ENCODE measurements at regions not wholly inside any gene's neighbourhood (a gene's known extent, or its start where the extent isn't known, plus 50 kb on each side); places are given as distances from the start of the nearest gene placed in this dataset.

- TF ChIP-seq PAX5 (IDR thresholded peaks at IDR 0.05; ENCODE audit: insufficient read depth, low read length, severe bottlenecking), result no peak
- DNase-seq (ENCODE audit: insufficient read length, low spot score) (no peak), FAIRE-seq (no peak)
These were observed 338.9 kb upstream of the MBL2 start for GRCh38 chr10:53111529-53111928.

DNA sequence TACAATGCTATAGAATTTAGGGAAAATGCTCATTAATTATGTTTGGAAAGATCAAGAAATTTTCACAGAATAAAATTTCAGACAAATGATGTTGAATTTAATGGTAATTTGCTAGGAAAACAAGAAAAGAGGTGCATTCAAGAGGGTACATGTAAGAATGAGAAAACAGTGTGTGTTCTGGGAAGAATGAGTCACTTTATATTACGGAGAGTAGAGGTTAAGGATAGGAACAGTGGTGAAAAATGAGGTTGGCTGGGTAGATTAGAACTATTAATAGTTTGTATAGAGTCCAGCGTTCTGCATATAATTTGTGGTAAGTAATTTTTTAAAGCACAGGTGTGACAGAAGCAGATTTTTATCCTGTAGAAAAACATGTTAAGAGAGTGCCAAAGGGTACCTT, 336.7 kb upstream of the MBL2 start:
- FAIRE-seq, result no peak
- DNase-seq (ENCODE audit: insufficient read length, low spot score), result no peak
- no peak for TF ChIP-seq TAF1 (IDR thresholded peaks at IDR 0.05; ENCODE audit: low read depth, low read length)
- no peak for TF ChIP-seq SPI1 (IDR thresholded peaks at IDR 0.05; ENCODE audit: low read depth, low read length)
- TF ChIP-seq POU2F2 (IDR thresholded peaks at IDR 0.05; ENCODE audit: low read depth, low read length), result no peak

GRCh38 chr10:53108317-53108934, 335.8 kb upstream of the MBL2 start:
- FAIRE-seq (no peak), DNase-seq (ENCODE audit: insufficient read length, low spot score) (no peak)
- no peak for TF ChIP-seq POLR2AphosphoS5 (IDR thresholded peaks at IDR 0.05; ENCODE audit: low read depth, low read length)
- TF ChIP-seq POLR2A (IDR thresholded peaks at IDR 0.05; ENCODE audit: low read depth, low read length), result no peak
- TF ChIP-seq SPI1 (IDR thresholded peaks at IDR 0.05; ENCODE audit: low read depth, low read length), result no peak
- TF ChIP-seq POU2F2 (IDR thresholded peaks at IDR 0.05; ENCODE audit: low read depth, low read length), result no peak
- TF ChIP-seq PAX5 (IDR thresholded peaks at IDR 0.05; ENCODE audit: insufficient read depth, low read length, severe bottlenecking), result no peak
- no peak for TF ChIP-seq TAF1 (IDR thresholded peaks at IDR 0.05; ENCODE audit: low read depth, low read length)

GRCh38 chr10:53107711-53108110, 335.1 kb upstream of the MBL2 start:
- FAIRE-seq (no peak), DNase-seq (ENCODE audit: insufficient read length, low spot score) (no peak)
- no peak for TF ChIP-seq PAX5 (IDR thresholded peaks at IDR 0.05; ENCODE audit: insufficient read depth, low read length, severe bottlenecking)
- no peak for TF ChIP-seq POLR2A (IDR thresholded peaks at IDR 0.05; ENCODE audit: low read depth, low read length)
- TF ChIP-seq POLR2AphosphoS5 (IDR thresholded peaks at IDR 0.05; ENCODE audit: low read depth, low read length), result no peak
- TF ChIP-seq TAF1 (IDR thresholded peaks at IDR 0.05; ENCODE audit: low read depth, low read length), result no peak
- TF ChIP-seq SPI1 (IDR thresholded peaks at IDR 0.05; ENCODE audit: low read depth, low read length), result no peak
- no peak for TF ChIP-seq POU2F2 (IDR thresholded peaks at IDR 0.05; ENCODE audit: low read depth, low read length)

DNA sequence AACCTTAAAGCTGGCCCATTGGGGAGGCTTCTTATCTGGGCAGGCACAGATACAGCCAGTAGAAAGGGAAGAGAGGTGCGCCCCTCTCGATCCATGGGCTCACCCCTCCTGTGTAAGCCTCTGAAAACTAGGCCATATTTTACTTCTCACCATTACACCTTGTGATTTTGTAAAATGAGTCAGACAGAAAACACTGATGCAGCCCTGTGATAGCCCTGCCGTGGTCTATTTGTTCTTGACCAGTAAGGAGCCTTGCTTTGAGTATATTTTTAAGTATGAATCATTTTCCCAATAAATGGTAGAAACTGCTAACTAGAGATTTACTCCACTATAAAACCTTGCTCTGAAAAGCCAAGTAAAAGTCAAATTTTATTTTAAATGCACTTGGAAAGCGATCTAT, 329.8 kb upstream of the MBL2 start:
- FAIRE-seq (no peak), DNase-seq (ENCODE audit: insufficient read length, low spot score) (no peak)
- TF ChIP-seq PAX5 (IDR thresholded peaks at IDR 0.05; ENCODE audit: insufficient read depth, low read length, severe bottlenecking) (no peak), POLR2A (IDR thresholded peaks at IDR 0.05; ENCODE audit: low read depth, low read length) (no peak), POLR2AphosphoS5 (IDR thresholded peaks at IDR 0.05; ENCODE audit: low read depth, low read length) (no peak), TAF1 (IDR thresholded peaks at IDR 0.05; ENCODE audit: low read depth, low read length) (no peak), POU2F2 (IDR thresholded peaks at IDR 0.05; ENCODE audit: low read depth, low read length) (no peak), SPI1 (IDR thresholded peaks at IDR 0.05; ENCODE audit: low read depth, low read length) (no peak)

GRCh38 chr10:53093878-53094277, 321.3 kb upstream of the MBL2 start:
- no peak for TF ChIP-seq POLR2A (IDR thresholded peaks at IDR 0.05; ENCODE audit: low read depth, low read length)
- TF ChIP-seq POU2F2 (IDR thresholded peaks at IDR 0.05; ENCODE audit: low read depth, low read length), result no peak
- no peak for TF ChIP-seq POLR2AphosphoS5 (IDR thresholded peaks at IDR 0.05; ENCODE audit: low read depth, low read length)
- no peak for TF ChIP-seq TAF1 (IDR thresholded peaks at IDR 0.05; ENCODE audit: low read depth, low read length)
- no peak for TF ChIP-seq SPI1 (IDR thresholded peaks at IDR 0.05; ENCODE audit: low read depth, low read length)
- TF ChIP-seq PAX5 (IDR thresholded peaks at IDR 0.05; ENCODE audit: insufficient read depth, low read length, severe bottlenecking), result no peak
- no peak for DNase-seq (ENCODE audit: insufficient read length, low spot score)
- no peak for FAIRE-seq

- no peak for DNase-seq (ENCODE audit: insufficient read length, low spot score)
- TF ChIP-seq PAX5 (IDR thresholded peaks at IDR 0.05; ENCODE audit: insufficient read depth, low read length, severe bottlenecking) (no peak), SPI1 (IDR thresholded peaks at IDR 0.05; ENCODE audit: low read depth, low read length) (no peak), TAF1 (IDR thresholded peaks at IDR 0.05; ENCODE audit: low read depth, low read length) (no peak), POLR2A (IDR thresholded peaks at IDR 0.05; ENCODE audit: low read depth, low read length) (no peak), POLR2AphosphoS5 (IDR thresholded peaks at IDR 0.05; ENCODE audit: low read depth, low read length) (no peak), POU2F2 (IDR thresholded peaks at IDR 0.05; ENCODE audit: low read depth, low read length) (no peak)
- no peak for FAIRE-seq
These were observed 319.0 kb upstream of the MBL2 start for GRCh38 chr10:53091574-53091973.

- FAIRE-seq (no peak), DNase-seq (ENCODE audit: insufficient read length, low spot score) (no peak)
- TF ChIP-seq POLR2A (IDR thresholded peaks at IDR 0.05; ENCODE audit: low read depth, low read length) (no peak), POLR2AphosphoS5 (IDR thresholded peaks at IDR 0.05; ENCODE audit: low read depth, low read length) (no peak), SPI1 (IDR thresholded peaks at IDR 0.05; ENCODE audit: low read depth, low read length) (no peak), TAF1 (IDR thresholded peaks at IDR 0.05; ENCODE audit: low read depth, low read length) (no peak), POU2F2 (IDR thresholded peaks at IDR 0.05; ENCODE audit: low read depth, low read length) (no peak), PAX5 (IDR thresholded peaks at IDR 0.05; ENCODE audit: insufficient read depth, low read length, severe bottlenecking) (no peak)
These were observed 316.4 kb upstream of the MBL2 start for GRCh38 chr10:53088961-53089360.

GRCh38 chr10:53079283-53079682, 306.7 kb upstream of the MBL2 start:
- TF ChIP-seq POU2F2 (IDR thresholded peaks at IDR 0.05; ENCODE audit: low read depth, low read length), result no peak
- DNase-seq (ENCODE audit: insufficient read length, low spot score), result no peak

DNA sequence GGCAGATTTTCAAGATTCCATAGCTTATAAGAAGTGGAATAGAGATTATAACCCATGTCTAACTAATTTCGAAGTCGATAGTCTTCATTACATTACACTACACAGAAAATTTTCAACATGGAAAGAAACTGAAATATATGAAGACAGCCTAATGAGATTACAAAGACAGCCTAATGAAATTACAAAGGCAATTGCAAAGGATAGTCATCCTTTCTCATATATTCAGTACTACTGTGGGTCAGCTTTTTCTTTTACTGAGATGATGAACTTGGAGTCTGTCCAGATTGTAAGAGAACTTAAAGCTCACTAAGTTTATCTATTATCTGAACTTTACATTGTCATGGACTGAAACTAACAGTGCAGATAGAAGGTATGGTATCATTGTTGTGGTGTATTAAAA, 304.4 kb upstream of the MBL2 start:
- no peak for TF ChIP-seq POLR2A (IDR thresholded peaks at IDR 0.05; ENCODE audit: low read depth, low read length)
- TF ChIP-seq TAF1 (IDR thresholded peaks at IDR 0.05; ENCODE audit: low read depth, low read length), result no peak
- TF ChIP-seq SPI1 (IDR thresholded peaks at IDR 0.05; ENCODE audit: low read depth, low read length), result no peak
- no peak for TF ChIP-seq POU2F2 (IDR thresholded peaks at IDR 0.05; ENCODE audit: low read depth, low read length)
- TF ChIP-seq POLR2AphosphoS5 (IDR thresholded peaks at IDR 0.05; ENCODE audit: low read depth, low read length), result no peak
- no peak for TF ChIP-seq PAX5 (IDR thresholded peaks at IDR 0.05; ENCODE audit: insufficient read depth, low read length, severe bottlenecking)
- no peak for FAIRE-seq
- no peak for DNase-seq (ENCODE audit: insufficient read length, low spot score)

More at GRCh38 chr10:53079283-53079682, 306.7 kb upstream of the MBL2 start:
- FAIRE-seq, result no peak
